ENCODE measurements at regions not wholly inside any gene's neighbourhood (a gene's known extent, or its start where the extent isn't known, plus 50 kb on each side); places are given as distances from the start of the nearest gene placed in this dataset.

DNA sequence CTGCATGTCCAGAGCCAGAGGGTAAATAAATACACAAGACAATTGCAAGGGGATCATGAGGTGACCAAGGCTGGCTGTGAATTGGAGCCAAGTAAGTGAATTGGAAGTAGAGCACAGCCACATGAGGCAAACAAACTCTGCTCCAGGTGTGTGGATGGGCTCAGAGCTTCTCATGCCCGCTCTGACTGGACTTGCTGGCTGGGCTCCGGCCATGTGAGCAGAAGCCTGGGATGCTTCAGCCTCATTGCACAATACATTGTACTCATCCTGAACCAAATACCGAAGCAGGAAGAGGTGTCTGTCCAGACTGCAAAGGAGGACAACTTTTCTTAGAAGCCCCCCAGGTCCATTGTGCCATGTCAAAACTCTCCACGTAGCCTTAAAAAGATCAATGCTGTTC, 193.0 kb downstream of the TTC8 start:
- TF ChIP-seq POLR2A (IDR thresholded peaks at IDR 0.05) (no peak), POLR2AphosphoS5 (IDR thresholded peaks at IDR 0.05) (no peak), EP300 (IDR thresholded peaks at IDR 0.05) (no peak)
- TF ChIP-seq, protein P1, sequence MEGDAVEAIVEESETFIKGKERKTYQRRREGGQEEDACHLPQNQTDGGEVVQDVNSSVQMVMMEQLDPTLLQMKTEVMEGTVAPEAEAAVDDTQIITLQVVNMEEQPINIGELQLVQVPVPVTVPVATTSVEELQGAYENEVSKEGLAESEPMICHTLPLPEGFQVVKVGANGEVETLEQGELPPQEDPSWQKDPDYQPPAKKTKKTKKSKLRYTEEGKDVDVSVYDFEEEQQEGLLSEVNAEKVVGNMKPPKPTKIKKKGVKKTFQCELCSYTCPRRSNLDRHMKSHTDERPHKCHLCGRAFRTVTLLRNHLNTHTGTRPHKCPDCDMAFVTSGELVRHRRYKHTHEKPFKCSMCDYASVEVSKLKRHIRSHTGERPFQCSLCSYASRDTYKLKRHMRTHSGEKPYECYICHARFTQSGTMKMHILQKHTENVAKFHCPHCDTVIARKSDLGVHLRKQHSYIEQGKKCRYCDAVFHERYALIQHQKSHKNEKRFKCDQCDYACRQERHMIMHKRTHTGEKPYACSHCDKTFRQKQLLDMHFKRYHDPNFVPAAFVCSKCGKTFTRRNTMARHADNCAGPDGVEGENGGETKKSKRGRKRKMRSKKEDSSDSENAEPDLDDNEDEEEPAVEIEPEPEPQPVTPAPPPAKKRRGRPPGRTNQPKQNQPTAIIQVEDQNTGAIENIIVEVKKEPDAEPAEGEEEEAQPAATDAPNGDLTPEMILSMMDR (IDR thresholded peaks at IDR 0.05), result no peak

Measured in suprapubic skin (tissue), 4 donors.